Right cardiac atrium (tissue), 5 donors: ENCODE measurements at regions not wholly inside any gene's neighbourhood (a gene's known extent, or its start where the extent isn't known, plus 50 kb on each side); places are given as distances from the start of the nearest gene placed in this dataset.

Experiments used
- ATAC-seq, 2 donors: fragments of 200-7000 bp; cut with Tn5 transposase; one replicate each; pipeline versions ENCODE4 v1.8.0 to v1.9.1; 2020; ENCODE audit warnings: moderate library complexity in 2 of 2, mild to moderate bottlenecking in 1 of 2
- DNase-seq, 3 donors: peaks; one replicate each; pipeline ENCODE4 v3.0.0-alpha.2; 2020
- H3K27ac ChIP-seq: one replicate; pipeline ENCODE4 v1.5.1; 2013; ENCODE audit warnings: mild to moderate bottlenecking, low read length, control low read depth, moderate library complexity
- H3K27me3 ChIP-seq: one replicate; pipeline ENCODE4 v1.6.1; 2013; ENCODE audit not compliant: control insufficient read depth, insufficient read depth
- H3K4me1 ChIP-seq: one replicate; pipeline ENCODE4 v1.6.1; 2013; ENCODE audit warnings: low read length; ENCODE audit not compliant: control insufficient read depth, insufficient read depth
- H3K4me3 ChIP-seq: one replicate; pipeline ENCODE4 v1.5.1; 2013; ENCODE audit warnings: low read length, control low read depth
- H3K9me3 ChIP-seq: one replicate; pipeline ENCODE4 v1.6.1; 2013; ENCODE audit warnings: low read length; ENCODE audit not compliant: control insufficient read depth
- WGBS: extraction: QIAGEN DNeasy Blood & Tissue Kit; methylation state at CpG from one replicate; pipeline ENCODE4 v1.1.7; 2013; 5-methylcytosine and 5-hydroxymethylcytosine counted together
- intact Hi-C, 4 donors: fragments of 100-400 bp; cut with DNase I; formaldehyde crosslinking; loops; one replicate each; pipeline versions ENCODE4 v1.11.0 to v1.14.0; 2022 to 2023
- donor health status: healthy with polysubstance abuse.
- donor health status: DM: no; HTN: yes; CAD: no.
- donor health status: DM: no; HTN: no; CAD: no.
- donor health status: DM: no; HTN: yes; CAD: no; lungs with severe emphysema.
- donor health status: DM: yes; HTN: yes; CAD: no.

- Histone ChIP-seq H3K27me3 (no peaks in the 10 kb centered on the region), H3K27ac (no peak overlapping the region), H3K4me3 (no peak overlapping the region), H3K9me3 (no peaks in the 10 kb centered on the region), H3K4me1 (no peaks in the 10 kb centered on the region)
- ATAC-seq (no peak), DNase-seq (no peak)
- intact Hi-C loops, result no loop called here
- WGBS, result 91% methylated on average over 9 of the region's 9 CpGs
Measured at GRCh38 chr20:57102160-57102559, 164.3 kb downstream of the BMP7 start.

- ATAC-seq (no peak), DNase-seq (no peak)
- Histone ChIP-seq H3K4me3 (no peak overlapping the region), H3K4me1 (no peaks in the 10 kb centered on the region), H3K9me3 (no peaks in the 10 kb centered on the region), H3K27ac (no peak overlapping the region), H3K27me3 (no peaks in the 10 kb centered on the region)
- 88% methylated on average over 10 of the region's 10 CpGs for WGBS
- intact Hi-C loops, result no loop called here
Measured at GRCh38 chr20:57102566-57102965, 163.9 kb downstream of the BMP7 start.

DNA sequence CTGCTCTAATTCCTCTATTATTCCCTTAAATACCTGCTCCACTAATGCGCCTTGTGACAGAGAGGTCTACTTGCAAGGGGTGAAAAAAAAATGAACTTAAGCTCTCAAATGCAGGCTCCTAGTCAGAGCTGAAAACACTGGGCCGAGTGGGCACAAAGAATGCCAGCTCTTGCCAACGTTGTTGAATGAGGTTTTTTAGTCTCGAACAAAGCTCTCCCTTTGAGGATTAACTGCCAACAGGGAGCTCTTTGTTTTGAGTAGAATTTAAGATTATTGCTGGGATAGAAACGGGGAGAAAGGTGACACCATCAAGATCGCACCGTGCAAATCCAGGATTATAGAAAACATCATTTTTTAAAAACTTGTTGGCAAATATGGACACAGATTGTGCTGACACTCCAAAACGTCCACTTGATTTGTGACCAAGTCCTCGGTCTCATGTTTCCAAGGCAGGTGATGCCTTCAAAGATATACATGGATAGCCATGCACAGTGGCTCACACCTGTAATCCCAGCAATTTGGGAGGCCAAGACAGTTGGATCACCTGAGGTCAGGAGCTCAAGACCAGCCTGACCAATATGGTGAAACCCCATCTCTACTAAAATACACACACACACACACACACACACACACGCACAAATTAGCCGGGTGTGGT, 163.2 kb downstream of the BMP7 start:
- Histone ChIP-seq H3K27ac (no peak overlapping the region), H3K9me3 (no peaks in the 10 kb centered on the region), H3K4me1 (no peaks in the 10 kb centered on the region), H3K27me3 (no peaks in the 10 kb centered on the region), H3K4me3 (no peak overlapping the region)
- intact Hi-C loops, result no loop called here
- ATAC-seq (no peak), DNase-seq (no peak)
- 71% methylated on average over 11 of the region's 11 CpGs for WGBS

DNA sequence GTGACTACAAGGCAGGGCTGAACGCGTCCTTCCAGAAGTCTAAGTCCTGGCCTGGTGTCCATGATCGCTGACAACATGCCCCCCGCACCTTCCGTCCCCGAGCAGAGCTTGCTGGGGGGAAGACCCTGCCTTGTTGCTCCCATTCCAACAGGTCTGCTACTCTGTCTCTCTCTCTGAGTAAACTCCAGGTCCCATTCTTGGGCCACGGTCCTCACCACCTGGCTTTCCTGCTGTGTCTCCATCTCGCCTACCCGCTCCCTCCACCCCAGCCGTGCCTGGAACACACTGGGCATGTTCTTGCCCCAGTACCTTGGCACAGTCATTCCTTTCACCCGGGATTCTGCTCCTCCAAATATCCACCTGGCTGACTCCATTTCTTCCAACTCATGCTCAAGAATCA, 162.3 kb downstream of the BMP7 start:
- intact Hi-C loops, result no loop called here
- no peak overlapping the region for H3K4me3 ChIP-seq
- WGBS, result 86% methylated on average over 11 of the region's 11 CpGs
- no peaks in the 10 kb centered on the region for H3K9me3 ChIP-seq
- no peaks in the 10 kb centered on the region for H3K27me3 ChIP-seq
- DNase-seq (no peak), ATAC-seq (no peak)
- H3K27ac ChIP-seq, result no peak overlapping the region
- no peaks in the 10 kb centered on the region for H3K4me1 ChIP-seq

GRCh38 chr20:57104651-57105204, 161.7 kb downstream of the BMP7 start:
- H3K27ac ChIP-seq, result no peak overlapping the region
- H3K4me1 ChIP-seq, result no peaks in the 10 kb centered on the region
- H3K27me3 ChIP-seq, result no peaks in the 10 kb centered on the region
- intact Hi-C loops, result no loop called here
- DNase-seq, result no peak
- WGBS, result 49% methylated on average over 13 of the region's 13 CpGs
- no peak overlapping the region for H3K4me3 ChIP-seq
- ATAC-seq, result no peak
- no peaks in the 10 kb centered on the region for H3K9me3 ChIP-seq

DNA sequence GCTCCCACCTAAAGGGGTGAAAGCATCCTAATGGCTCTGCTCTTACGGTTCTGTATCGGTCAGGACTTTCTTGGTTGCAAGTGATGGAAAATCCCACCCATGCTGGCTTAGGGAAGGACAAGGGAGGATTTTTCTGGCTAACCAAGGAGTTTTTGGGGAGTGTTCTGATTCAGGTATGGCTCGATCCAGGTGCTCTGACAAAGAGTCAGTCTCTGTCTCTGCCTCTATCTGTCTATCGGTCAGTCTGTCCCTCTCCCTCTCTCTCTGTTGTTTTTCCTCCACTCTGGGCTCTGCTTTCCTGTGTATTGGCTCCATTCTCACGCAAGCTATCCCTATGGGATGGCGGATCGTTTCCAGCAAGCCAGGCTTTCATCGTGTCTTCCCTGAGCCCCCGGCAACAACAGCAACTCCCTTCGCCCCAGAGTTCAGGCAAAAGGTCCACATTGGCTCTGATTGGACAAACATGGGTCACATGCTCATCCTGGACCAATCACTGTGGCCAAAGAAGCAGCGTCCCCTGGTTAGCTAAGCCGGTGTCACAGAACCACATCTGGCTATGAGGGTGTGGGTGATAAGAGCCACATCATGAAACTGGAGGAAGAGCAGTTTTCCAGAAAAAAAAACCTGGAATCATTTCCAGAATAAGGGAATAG, 160.3 kb downstream of the BMP7 start:
- Histone ChIP-seq H3K9me3 (no peaks in the 10 kb centered on the region), H3K4me1 (no peaks in the 10 kb centered on the region), H3K4me3 (no peak overlapping the region), H3K27me3 (no peaks in the 10 kb centered on the region), H3K27ac (no peak overlapping the region)
- ATAC-seq, result no peak
- no peak for DNase-seq
- 75% methylated on average over 12 of the region's 12 CpGs for WGBS
- intact Hi-C loops, result no loop called here

GRCh38 chr20:57106692-57107091, 159.7 kb downstream of the BMP7 start:
- Histone ChIP-seq H3K4me3 (no peak overlapping the region), H3K27me3 (no peaks in the 10 kb centered on the region), H3K4me1 (no peaks in the 10 kb centered on the region), H3K9me3 (no peaks in the 10 kb centered on the region), H3K27ac (no peak overlapping the region)
- intact Hi-C loops, result no loop called here
- DNase-seq (no peak), ATAC-seq (no peak)
- WGBS, result 48% methylated on average over 4 of the region's 4 CpGs

GRCh38 chr20:57107208-57107607, 159.2 kb downstream of the BMP7 start:
- Histone ChIP-seq H3K9me3 (no peaks in the 10 kb centered on the region), H3K27me3 (no peaks in the 10 kb centered on the region), H3K4me3 (no peak overlapping the region), H3K4me1 (no peaks in the 10 kb centered on the region), H3K27ac (no peak overlapping the region)
- DNase-seq, result no peak
- no peak for ATAC-seq
- WGBS, result 75% methylated on average over 13 of the region's 13 CpGs
- intact Hi-C loops, result no loop called here

DNA sequence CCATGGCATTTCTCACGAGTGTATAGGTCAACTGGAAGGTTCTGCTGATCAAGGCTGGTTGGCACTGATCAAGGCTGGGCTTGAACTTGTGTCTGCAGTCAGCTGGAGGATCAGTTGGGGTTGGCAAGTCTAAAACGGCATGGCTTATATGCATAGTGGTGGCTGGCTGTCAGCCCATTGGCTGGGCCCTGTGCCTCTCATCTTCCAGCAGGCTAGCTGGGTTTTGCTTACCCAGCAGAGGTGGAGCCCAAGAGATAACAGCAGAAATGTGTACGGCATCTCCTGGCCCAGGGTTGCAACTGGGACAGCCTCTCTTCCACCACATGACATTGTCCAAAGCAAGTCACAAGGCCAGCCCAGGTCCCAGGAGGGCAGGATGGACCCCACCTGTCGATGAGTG, 158.2 kb downstream of the BMP7 start:
- 47% methylated on average over 4 of the region's 4 CpGs for WGBS
- H3K9me3 ChIP-seq, result no peaks in the 10 kb centered on the region
- no peak for ATAC-seq

DNA sequence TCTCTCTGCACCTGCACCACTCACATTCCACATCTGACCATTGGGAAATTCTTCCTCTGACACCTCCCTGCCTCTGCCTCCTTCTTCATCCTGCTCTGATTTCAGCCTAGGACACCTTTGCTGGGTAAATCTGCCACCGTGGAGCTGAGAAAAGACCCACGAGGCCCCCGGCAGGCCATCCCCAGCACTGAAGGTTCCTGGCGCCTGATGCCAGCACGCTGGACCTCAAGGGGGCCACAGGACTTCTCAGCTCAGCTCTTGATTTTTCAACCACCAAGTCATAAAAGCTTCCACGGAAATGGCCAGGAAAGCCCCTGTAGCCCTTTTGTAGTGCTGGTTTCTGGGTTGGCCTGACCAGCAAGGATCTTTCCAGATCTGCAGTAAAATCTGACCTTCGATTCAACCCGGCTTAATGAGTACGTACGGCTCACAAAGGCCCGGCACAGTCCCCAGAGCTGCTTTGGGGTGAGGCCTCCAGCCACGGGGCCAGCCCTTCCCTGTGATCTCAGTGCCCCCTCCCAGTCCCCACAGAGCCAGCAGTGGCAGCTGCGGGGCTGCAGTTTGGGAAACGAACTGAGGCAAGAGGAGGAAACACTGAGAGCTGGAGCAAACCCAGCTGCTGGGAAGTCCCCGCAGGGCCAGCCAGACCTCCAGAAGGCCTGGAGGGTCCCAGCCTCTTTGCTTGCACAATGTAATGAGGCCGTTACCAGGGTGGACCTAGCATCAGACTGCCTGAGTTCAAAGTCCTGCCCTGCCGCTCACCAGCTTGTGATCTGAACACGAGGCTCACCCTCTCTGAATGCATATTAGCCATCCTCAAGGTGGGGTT, 157.5 kb downstream of the BMP7 start:
- H3K27me3 ChIP-seq, result no peaks in the 10 kb centered on the region
- no peaks in the 10 kb centered on the region for H3K4me1 ChIP-seq
- 51% methylated on average over 18 of the region's 18 CpGs for WGBS
- ATAC-seq (no peak), DNase-seq (no peak)
- no peak overlapping the region for H3K27ac ChIP-seq
- no peak overlapping the region for H3K4me3 ChIP-seq
- intact Hi-C loops, result no loop called here
- H3K9me3 ChIP-seq, result no peaks in the 10 kb centered on the region

More for the DNA sequence above, 158.2 kb downstream of the BMP7 start:
- intact Hi-C loops, result no loop called here
- H3K27me3 ChIP-seq, result no peaks in the 10 kb centered on the region
- no peak overlapping the region for H3K27ac ChIP-seq
- no peak overlapping the region for H3K4me3 ChIP-seq
- no peaks in the 10 kb centered on the region for H3K4me1 ChIP-seq
- no peak for DNase-seq

DNA sequence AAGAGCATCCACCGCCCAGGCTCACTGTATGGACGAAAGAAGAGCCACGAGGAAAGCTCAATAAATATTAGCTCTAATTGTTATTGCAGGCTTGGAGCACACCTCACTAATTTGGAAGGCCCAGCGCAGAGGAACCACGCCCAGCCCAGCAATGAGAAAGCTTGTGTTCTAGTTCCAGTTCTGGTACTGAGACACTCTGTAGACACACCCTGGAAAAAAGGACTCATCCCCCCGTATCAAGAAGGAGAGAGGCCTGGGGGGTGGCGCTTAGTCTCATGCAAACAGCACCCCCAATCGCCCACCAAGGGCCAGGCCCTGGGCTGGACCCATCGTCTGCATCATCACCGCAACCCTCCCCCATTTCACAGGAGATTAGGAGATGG, 156.9 kb downstream of the BMP7 start:
- H3K27ac ChIP-seq, result no peak overlapping the region
- H3K9me3 ChIP-seq, result no peaks in the 10 kb centered on the region
- 79% methylated on average over 10 of the region's 10 CpGs for WGBS
- intact Hi-C loops, result no loop called here
- ATAC-seq (no peak), DNase-seq (no peak)
- no peaks in the 10 kb centered on the region for H3K4me1 ChIP-seq
- H3K4me3 ChIP-seq, result no peak overlapping the region
- no peaks in the 10 kb centered on the region for H3K27me3 ChIP-seq
